Fibroblast of lung (primary cell): ENCODE measurements at regions not wholly inside any gene's neighbourhood (a gene's known extent, or its start where the extent isn't known, plus 50 kb on each side); places are given as distances from the start of the nearest gene placed in this dataset.

Source experiments
- EZH2 ChIP-seq: IDR thresholded peaks from 2 replicates; pipeline ENCODE4 v1.5.1; 2012; ENCODE audit warnings: low read length, control low read depth, mild to moderate bottlenecking; ENCODE audit errors: missing control alignments
- TF ChIP-seq, protein P1 (sequence below), 2 donors: IDR thresholded peaks in 1 of 2; conservative IDR thresholded peaks in 1 of 2; 1 replicate in 1 of 2; 2 replicates in 1 of 2; pipeline ENCODE4 v1.5.1; 2011 to 2012; ENCODE audit warnings: low read length in 2 of 2, control low read depth in 1 of 2, inconsistent platforms in 1 of 2, low read depth in 1 of 2, mild to moderate bottlenecking in 1 of 2

DNA sequence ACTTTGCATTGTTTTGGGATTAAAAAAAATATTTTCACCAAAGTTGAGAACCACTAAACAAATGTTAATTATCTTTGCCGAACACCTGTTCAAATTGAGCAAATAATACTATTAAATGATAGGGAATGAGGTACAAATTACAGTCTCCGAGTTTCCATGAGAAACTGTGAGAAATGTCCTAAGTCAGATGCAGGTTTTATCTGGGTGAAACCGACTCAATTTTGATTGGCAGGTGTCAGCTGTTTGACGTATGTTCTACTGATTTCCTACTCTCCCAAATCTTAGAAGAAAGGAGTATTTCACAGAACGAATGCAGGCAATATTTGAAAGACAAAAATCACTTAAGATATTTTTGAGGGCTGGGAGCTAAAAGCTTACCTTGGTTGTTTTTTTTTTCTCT is 622.0 kb upstream of the GOT2 start:
- TF ChIP-seq, protein P1, sequence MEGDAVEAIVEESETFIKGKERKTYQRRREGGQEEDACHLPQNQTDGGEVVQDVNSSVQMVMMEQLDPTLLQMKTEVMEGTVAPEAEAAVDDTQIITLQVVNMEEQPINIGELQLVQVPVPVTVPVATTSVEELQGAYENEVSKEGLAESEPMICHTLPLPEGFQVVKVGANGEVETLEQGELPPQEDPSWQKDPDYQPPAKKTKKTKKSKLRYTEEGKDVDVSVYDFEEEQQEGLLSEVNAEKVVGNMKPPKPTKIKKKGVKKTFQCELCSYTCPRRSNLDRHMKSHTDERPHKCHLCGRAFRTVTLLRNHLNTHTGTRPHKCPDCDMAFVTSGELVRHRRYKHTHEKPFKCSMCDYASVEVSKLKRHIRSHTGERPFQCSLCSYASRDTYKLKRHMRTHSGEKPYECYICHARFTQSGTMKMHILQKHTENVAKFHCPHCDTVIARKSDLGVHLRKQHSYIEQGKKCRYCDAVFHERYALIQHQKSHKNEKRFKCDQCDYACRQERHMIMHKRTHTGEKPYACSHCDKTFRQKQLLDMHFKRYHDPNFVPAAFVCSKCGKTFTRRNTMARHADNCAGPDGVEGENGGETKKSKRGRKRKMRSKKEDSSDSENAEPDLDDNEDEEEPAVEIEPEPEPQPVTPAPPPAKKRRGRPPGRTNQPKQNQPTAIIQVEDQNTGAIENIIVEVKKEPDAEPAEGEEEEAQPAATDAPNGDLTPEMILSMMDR (conservative IDR thresholded peaks at IDR 0.05 in 1 of 2, IDR thresholded peaks at IDR 0.05 in 1 of 2; ENCODE audit: low read depth in 1 of 2, low read length in 2 of 2) = no peak
- no peak for TF ChIP-seq EZH2
